HEK293 (cell line): ENCODE measurements at regions not wholly inside any gene's neighbourhood (a gene's known extent, or its start where the extent isn't known, plus 50 kb on each side); places are given as distances from the start of the nearest gene placed in this dataset.

Experiments used
- CTCF ChIA-PET: fragments of 350-600 bp; formaldehyde crosslinking; extraction: SDS; loops from one replicate; lab custom pipeline; 2021; ENCODE audit warnings: antibody characterized with exemption; lab: Yijun Ruan, JAX
- POLR2A ChIA-PET: fragments of 300-600 bp; formaldehyde crosslinking; extraction: SDS; loops from one replicate; lab custom pipeline; 2020; ENCODE audit warnings: antibody characterized with exemption, inconsistent platforms; lab: Yijun Ruan, JAX
- H3K27ac ChIP-seq: fragments of 200-500 bp; sonication (Bioruptor generic); 2 replicates; pipeline ENCODE4 v1.5.1; 2014; ENCODE audit warnings: low read depth, low read length, control low read depth, inconsistent platforms; ENCODE audit errors: extremely low read depth
- H3K36me3 ChIP-seq, 2 experiments: fragments of 200-500 bp in 1 of 2; sonication (Bioruptor generic) in 1 of 2; 1 replicate in 1 of 2; 2 replicates in 1 of 2; pipeline ENCODE4 v1.5.1; 2014 to 2017; ENCODE audit warnings: inconsistent platforms in 2 of 2, low read length in 2 of 2; ENCODE audit not compliant: control insufficient read depth in 2 of 2, insufficient read depth in 1 of 2
- H3K4me1 ChIP-seq: fragments of 200-500 bp; sonication (Bioruptor generic); 2 replicates; pipeline ENCODE4 v1.5.1; 2014; ENCODE audit warnings: mild to moderate bottlenecking, low read length, inconsistent platforms; ENCODE audit not compliant: control insufficient read depth, insufficient read depth
- H3K4me3 ChIP-seq: 2 replicates; pipeline ENCODE4 v1.5.1; 2011; ENCODE audit warnings: low read depth, mild to moderate bottlenecking, control low read depth, low read length, moderate library complexity
- H3K9me3 ChIP-seq: fragments of 200-500 bp; sonication (Bioruptor generic); 2 replicates; pipeline ENCODE4 v1.5.1; 2014; ENCODE audit warnings: low read depth, low read length, inconsistent platforms; ENCODE audit not compliant: control insufficient read depth, insufficient read depth
- BCL11A ChIP-seq: fragments of 450-650 bp; formaldehyde crosslinking; IDR thresholded peaks from 2 replicates; pipeline ENCODE4 v1.5.1; 2016; ENCODE audit warnings: low read depth, missing biosample characterization, missing genetic modification characterization
- FEZF1 ChIP-seq: fragments of 450-650 bp; formaldehyde crosslinking; IDR thresholded peaks from 2 replicates; pipeline ENCODE4 v1.5.1; 2016; ENCODE audit warnings: missing biosample characterization, missing genetic modification characterization
- GLI2 ChIP-seq: fragments of 450-650 bp; formaldehyde crosslinking; IDR thresholded peaks from 2 replicates; pipeline ENCODE4; 2017; ENCODE audit warnings: missing biosample characterization, missing genetic modification characterization, low read depth, borderline replicate concordance
- GLIS2 ChIP-seq: fragments of 450-650 bp; formaldehyde crosslinking; IDR thresholded peaks from 2 replicates; pipeline ENCODE4 v1.5.1; 2016; ENCODE audit warnings: missing biosample characterization, missing genetic modification characterization
- KLF16 ChIP-seq: fragments of 450-650 bp; formaldehyde crosslinking; IDR thresholded peaks from 2 replicates; pipeline ENCODE4 v1.5.1; 2017; ENCODE audit warnings: missing biosample characterization, missing genetic modification characterization
- PRDM1 ChIP-seq: fragments of 450-650 bp; formaldehyde crosslinking; IDR thresholded peaks from 2 replicates; pipeline ENCODE4; 2016; ENCODE audit warnings: missing biosample characterization, missing genetic modification characterization
- RBAK ChIP-seq: fragments of 450-650 bp; formaldehyde crosslinking; IDR thresholded peaks from 2 replicates; pipeline ENCODE4 v1.5.1; 2016; ENCODE audit warnings: missing biosample characterization, missing genetic modification characterization
- SCRT1 ChIP-seq: fragments of 450-650 bp; formaldehyde crosslinking; IDR thresholded peaks from 2 replicates; pipeline ENCODE4 v1.5.1; 2016; ENCODE audit warnings: missing biosample characterization, missing genetic modification characterization, borderline replicate concordance
- TCF7L2 ChIP-seq: IDR thresholded peaks from 2 replicates; pipeline ENCODE4 v1.6.1; 2011; ENCODE audit warnings: low read depth, mild to moderate bottlenecking, inconsistent platforms, low read length, moderate library complexity, borderline replicate concordance
- YY2 ChIP-seq: fragments of 450-650 bp; formaldehyde crosslinking; IDR thresholded peaks from 2 replicates; pipeline ENCODE4 v1.5.1; 2016; ENCODE audit warnings: missing biosample characterization, missing genetic modification characterization
- ZBTB10 ChIP-seq: fragments of 450-650 bp; formaldehyde crosslinking; IDR thresholded peaks from 2 replicates; pipeline ENCODE4 v1.5.1; 2016; ENCODE audit warnings: missing biosample characterization, missing genetic modification characterization
- ZIC2 ChIP-seq: fragments of 450-650 bp; formaldehyde crosslinking; IDR thresholded peaks from 2 replicates; pipeline ENCODE4 v1.5.1; 2016; ENCODE audit warnings: missing biosample characterization, missing genetic modification characterization
- ZNF121 ChIP-seq: fragments of 450-650 bp; formaldehyde crosslinking; IDR thresholded peaks from 2 replicates; pipeline ENCODE4 v1.5.1; 2016; ENCODE audit warnings: missing biosample characterization, missing genetic modification characterization
- ZNF19 ChIP-seq: fragments of 450-650 bp; formaldehyde crosslinking; IDR thresholded peaks from 2 replicates; pipeline ENCODE4; 2016; ENCODE audit warnings: missing biosample characterization, missing genetic modification characterization, low read depth
- ZNF266 ChIP-seq: fragments of 450-650 bp; formaldehyde crosslinking; IDR thresholded peaks from 2 replicates; pipeline ENCODE4 v1.5.1; 2016; ENCODE audit warnings: missing biosample characterization, missing genetic modification characterization, low read depth
- ZNF292 ChIP-seq: fragments of 450-650 bp; formaldehyde crosslinking; IDR thresholded peaks from 2 replicates; pipeline ENCODE4 v1.5.1; 2016; ENCODE audit warnings: low read depth, missing biosample characterization, missing genetic modification characterization, borderline replicate concordance
- ZNF394 ChIP-seq: fragments of 450-650 bp; formaldehyde crosslinking; IDR thresholded peaks from 2 replicates; pipeline ENCODE4 v1.5.1; 2016; ENCODE audit warnings: missing biosample characterization, missing genetic modification characterization, mild to moderate bottlenecking, moderate library complexity, borderline replicate concordance
- ZNF404 ChIP-seq: fragments of 450-650 bp; formaldehyde crosslinking; IDR thresholded peaks from 2 replicates; pipeline ENCODE4 v1.5.1; 2017; ENCODE audit warnings: missing biosample characterization, missing genetic modification characterization
- ZNF501 ChIP-seq: fragments of 450-650 bp; formaldehyde crosslinking; IDR thresholded peaks from 2 replicates; pipeline ENCODE4 v1.5.1; 2016; ENCODE audit warnings: missing biosample characterization, missing genetic modification characterization
- ZNF514 ChIP-seq: fragments of 450-650 bp; formaldehyde crosslinking; IDR thresholded peaks from 2 replicates; pipeline ENCODE4 v1.5.1; 2016; ENCODE audit warnings: missing biosample characterization, missing genetic modification characterization
- ZNF548 ChIP-seq: fragments of 450-650 bp; formaldehyde crosslinking; IDR thresholded peaks from 2 replicates; pipeline ENCODE4 v1.5.1; 2016; ENCODE audit warnings: missing biosample characterization, missing genetic modification characterization
- ZNF555 ChIP-seq: fragments of 450-650 bp; formaldehyde crosslinking; conservative IDR thresholded peaks from 2 replicates; pipeline ENCODE4 v1.5.1; 2017; ENCODE audit warnings: missing biosample characterization, mild to moderate bottlenecking, missing genetic modification characterization, inconsistent platforms
- ZNF558 ChIP-seq: fragments of 450-650 bp; formaldehyde crosslinking; IDR thresholded peaks from 2 replicates; pipeline ENCODE4 v1.5.1; 2016; ENCODE audit warnings: missing biosample characterization, missing genetic modification characterization
- ZNF658 ChIP-seq: fragments of 450-650 bp; formaldehyde crosslinking; IDR thresholded peaks from 2 replicates; pipeline ENCODE4; 2016; ENCODE audit warnings: missing biosample characterization, missing genetic modification characterization
- ZSCAN16 ChIP-seq: fragments of 450-650 bp; formaldehyde crosslinking; IDR thresholded peaks from 2 replicates; pipeline ENCODE4 v1.5.1; 2016; ENCODE audit warnings: missing biosample characterization, missing genetic modification characterization
- TF ChIP-seq, protein P1 (sequence below): fragments of 450-650 bp; formaldehyde crosslinking; IDR thresholded peaks from 2 replicates; pipeline ENCODE4 v1.5.1; 2016; ENCODE audit warnings: missing biosample characterization, missing genetic modification characterization
- TF ChIP-seq, protein P2 (sequence below): fragments of 450-650 bp; IDR thresholded peaks from 2 replicates; pipeline ENCODE4 v1.5.1; 2018; ENCODE audit warnings: missing biosample characterization, mild to moderate bottlenecking, missing genetic modification characterization
- TF ChIP-seq, protein P3 (sequence below): fragments of 450-650 bp; formaldehyde crosslinking; IDR thresholded peaks from 2 replicates; pipeline ENCODE4 v1.5.1; 2016; ENCODE audit warnings: missing biosample characterization, missing genetic modification characterization

GRCh38 chr11:37391615-37392014 is 793.6 kb upstream of the RAG2 start (continued):
- TF ChIP-seq ZNF558 (tag by site-specific recombination) (no peak), ZNF121 (tag by site-specific recombination) (no peak)
- TF ChIP-seq, all 188 proteins: peak for 0

DNA sequence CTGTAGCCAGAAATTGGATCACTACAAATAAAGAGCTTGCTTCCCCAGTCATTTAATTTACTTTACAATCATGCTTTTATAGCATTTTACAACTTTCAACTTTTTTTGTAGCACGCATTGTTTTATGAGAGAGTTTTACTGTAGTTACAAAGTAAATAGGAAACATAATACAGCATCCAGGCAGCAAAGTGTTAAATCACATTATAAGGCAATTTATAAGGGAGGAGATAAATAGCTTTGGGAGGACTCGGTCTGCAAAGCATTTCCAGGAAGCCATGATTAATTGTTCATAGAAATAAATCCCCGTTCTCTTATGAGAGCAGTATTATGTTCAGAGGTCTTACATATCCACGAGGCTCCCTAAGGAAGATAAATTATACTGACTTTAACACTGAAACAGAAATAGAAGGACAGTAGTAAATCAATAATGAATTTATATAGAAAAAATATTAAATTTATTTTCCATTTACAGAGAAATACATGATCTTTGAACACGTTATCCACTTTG is 792.6 kb upstream of the RAG2 start:
- TF ChIP-seq ZNF404 (no peak), GLI2 (tag by site-specific recombination) (no peak), ZNF548 (no peak), ZBTB10 (tag by site-specific recombination) (no peak), ZNF394 (no peak), BCL11A (tag by site-specific recombination) (no peak), KLF16 (tag by site-specific recombination) (no peak), SCRT1 (tag by site-specific recombination) (no peak), ZNF266 (no peak)
- TF ChIP-seq, protein P1, sequence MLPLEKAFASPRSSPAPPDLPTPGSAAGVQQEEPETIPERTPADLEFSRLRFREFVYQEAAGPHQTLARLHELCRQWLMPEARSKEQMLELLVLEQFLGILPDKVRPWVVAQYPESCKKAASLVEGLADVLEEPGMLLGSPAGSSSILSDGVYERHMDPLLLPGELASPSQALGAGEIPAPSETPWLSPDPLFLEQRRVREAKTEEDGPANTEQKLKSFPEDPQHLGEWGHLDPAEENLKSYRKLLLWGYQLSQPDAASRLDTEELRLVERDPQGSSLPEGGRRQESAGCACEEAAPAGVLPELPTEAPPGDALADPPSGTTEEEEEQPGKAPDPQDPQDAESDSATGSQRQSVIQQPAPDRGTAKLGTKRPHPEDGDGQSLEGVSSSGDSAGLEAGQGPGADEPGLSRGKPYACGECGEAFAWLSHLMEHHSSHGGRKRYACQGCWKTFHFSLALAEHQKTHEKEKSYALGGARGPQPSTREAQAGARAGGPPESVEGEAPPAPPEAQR = no peak
- TF ChIP-seq, protein P2, sequence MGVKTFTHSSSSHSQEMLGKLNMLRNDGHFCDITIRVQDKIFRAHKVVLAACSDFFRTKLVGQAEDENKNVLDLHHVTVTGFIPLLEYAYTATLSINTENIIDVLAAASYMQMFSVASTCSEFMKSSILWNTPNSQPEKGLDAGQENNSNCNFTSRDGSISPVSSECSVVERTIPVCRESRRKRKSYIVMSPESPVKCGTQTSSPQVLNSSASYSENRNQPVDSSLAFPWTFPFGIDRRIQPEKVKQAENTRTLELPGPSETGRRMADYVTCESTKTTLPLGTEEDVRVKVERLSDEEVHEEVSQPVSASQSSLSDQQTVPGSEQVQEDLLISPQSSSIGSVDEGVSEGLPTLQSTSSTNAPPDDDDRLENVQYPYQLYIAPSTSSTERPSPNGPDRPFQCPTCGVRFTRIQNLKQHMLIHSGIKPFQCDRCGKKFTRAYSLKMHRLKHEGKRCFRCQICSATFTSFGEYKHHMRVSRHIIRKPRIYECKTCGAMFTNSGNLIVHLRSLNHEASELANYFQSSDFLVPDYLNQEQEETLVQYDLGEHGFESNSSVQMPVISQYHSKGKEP (tag by site-specific recombination) = no peak
- Histone ChIP-seq H3K27ac (no peak overlapping the region), H3K4me3 (no peak overlapping the region), H3K4me1 (no peaks in the 10 kb centered on the region), H3K36me3 (no peaks in the 10 kb centered on the region), H3K9me3 (no peaks in the 10 kb centered on the region)
- CTCF ChIA-PET = interaction anchor here (0.7 kb wide), 1 partner anchor 1205 kb away, joined by 3 read pairs; no protein-coding TSS in a partner anchor
- POLR2A ChIA-PET = no interaction called here

DNA sequence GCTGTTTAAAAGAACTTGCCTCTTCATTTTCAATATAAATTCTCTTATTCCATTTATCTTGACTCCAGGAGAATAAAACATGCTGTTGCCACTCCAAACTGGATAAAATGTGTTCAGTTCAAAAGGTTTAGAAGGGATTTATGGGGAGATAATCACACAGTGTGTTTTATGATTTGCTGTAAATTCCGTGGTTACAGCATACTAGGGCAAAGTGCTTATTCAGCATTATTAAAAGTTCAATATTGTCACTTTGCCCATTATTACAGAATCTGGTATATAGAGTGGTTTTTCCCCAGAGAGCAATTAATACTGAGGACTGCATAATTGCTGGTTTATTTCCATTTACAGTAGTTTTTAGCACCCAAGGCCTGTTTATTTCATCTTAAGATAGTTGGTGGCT is 780.9 kb upstream of the RAG2 start:
- no peaks in the 10 kb centered on the region for H3K9me3 ChIP-seq
- no peaks in the 10 kb centered on the region for H3K4me1 ChIP-seq
- ChIA-PET CTCF (no interaction called here), POLR2A (no interaction called here)
- no peak overlapping the region for H3K4me3 ChIP-seq
- no peak overlapping the region for H3K27ac ChIP-seq
- no peaks in the 10 kb centered on the region for H3K36me3 ChIP-seq
- TF ChIP-seq ZNF292 (tag by site-specific recombination) = no peak
- TF ChIP-seq ZNF514 = no peak
- TF ChIP-seq ZNF555 = no peak
- TF ChIP-seq ZIC2 (tag by site-specific recombination) = no peak
- TF ChIP-seq ZNF19 (tag by site-specific recombination) = no peak
- no peak for TF ChIP-seq GLIS2
- no peak for TF ChIP-seq ZSCAN16 (tag by site-specific recombination)
- TF ChIP-seq KLF16 (tag by site-specific recombination) = no peak
- no peak for TF ChIP-seq PRDM1 (tag by site-specific recombination)
- no peak for TF ChIP-seq ZNF266
- TF ChIP-seq TCF7L2 = no peak
- TF ChIP-seq, protein P3, sequence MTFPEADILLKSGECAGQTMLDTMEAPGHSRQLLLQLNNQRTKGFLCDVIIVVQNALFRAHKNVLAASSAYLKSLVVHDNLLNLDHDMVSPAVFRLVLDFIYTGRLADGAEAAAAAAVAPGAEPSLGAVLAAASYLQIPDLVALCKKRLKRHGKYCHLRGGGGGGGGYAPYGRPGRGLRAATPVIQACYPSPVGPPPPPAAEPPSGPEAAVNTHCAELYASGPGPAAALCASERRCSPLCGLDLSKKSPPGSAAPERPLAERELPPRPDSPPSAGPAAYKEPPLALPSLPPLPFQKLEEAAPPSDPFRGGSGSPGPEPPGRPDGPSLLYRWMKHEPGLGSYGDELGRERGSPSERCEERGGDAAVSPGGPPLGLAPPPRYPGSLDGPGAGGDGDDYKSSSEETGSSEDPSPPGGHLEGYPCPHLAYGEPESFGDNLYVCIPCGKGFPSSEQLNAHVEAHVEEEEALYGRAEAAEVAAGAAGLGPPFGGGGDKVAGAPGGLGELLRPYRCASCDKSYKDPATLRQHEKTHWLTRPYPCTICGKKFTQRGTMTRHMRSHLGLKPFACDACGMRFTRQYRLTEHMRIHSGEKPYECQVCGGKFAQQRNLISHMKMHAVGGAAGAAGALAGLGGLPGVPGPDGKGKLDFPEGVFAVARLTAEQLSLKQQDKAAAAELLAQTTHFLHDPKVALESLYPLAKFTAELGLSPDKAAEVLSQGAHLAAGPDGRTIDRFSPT (tag by site-specific recombination) = no peak
- no peak for TF ChIP-seq YY2 (tag by site-specific recombination)
- no peak for TF ChIP-seq RBAK (tag by site-specific recombination)
- no peak for TF ChIP-seq ZNF501 (tag by site-specific recombination)
- TF ChIP-seq FEZF1 (tag by site-specific recombination) = no peak
- TF ChIP-seq ZNF658 = no peak
- TF ChIP-seq, all 188 proteins: peak for 0
